Pons (tissue), 1 donor: ENCODE measurements at regions not wholly inside any gene's neighbourhood (a gene's known extent, or its start where the extent isn't known, plus 50 kb on each side); places are given as distances from the start of the nearest gene placed in this dataset.
"Not testable (repeated sequence)": the region's sequence is repeated elsewhere in the genome, so short reads cannot be mapped to it uniquely, and the experiment has no call there.

Experiments used
- DNase-seq: peaks from one replicate; pipeline ENCODE4 v3.0.0-alpha.2; 2016; ENCODE audit warnings: low spot score

DNA sequence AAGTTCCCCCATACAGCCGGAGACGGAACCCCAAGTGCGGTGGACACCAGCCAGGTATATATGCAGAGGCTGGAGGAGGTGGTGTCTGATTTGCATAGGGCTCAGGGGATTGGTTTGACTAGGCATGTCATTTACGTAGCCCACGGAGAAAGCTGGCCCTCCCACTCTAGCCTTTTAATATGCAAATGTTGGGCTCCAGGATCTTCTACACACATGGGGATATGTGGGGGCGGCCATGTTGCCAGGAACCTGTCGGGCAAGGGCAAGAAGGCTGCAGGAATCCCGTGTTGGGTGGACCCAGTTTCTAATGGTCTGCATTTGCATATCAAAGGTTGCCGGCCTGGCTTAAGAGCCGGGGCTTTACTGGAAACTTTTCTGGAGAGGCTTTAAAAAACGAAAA lies 57.4 kb downstream of the FTHL17 start:
- DNase-seq: not testable (repeated sequence)

DNA sequence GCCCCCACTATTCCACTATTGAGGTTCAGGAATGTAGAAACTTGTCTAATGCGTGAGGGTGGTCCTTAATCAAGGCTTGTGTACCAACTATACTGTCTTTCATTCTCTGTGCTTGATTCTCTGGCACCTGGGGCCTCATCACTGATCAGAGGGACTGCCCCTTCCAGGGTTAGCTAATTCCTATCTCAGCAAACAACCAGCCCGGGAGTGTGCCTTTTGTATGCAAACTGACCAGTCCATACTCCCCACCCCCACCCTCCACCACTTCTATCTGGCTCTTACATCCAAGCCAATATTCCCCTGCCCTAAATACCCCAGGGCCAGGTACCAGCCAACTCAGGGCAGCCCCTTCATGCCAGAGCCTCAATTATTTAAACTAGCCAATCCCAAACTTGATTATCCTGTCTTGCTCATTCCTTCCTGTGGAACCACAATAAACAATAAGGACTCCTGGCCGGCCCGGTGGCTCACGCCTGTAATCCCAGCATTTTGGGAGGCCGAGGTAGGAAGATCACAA lies 59.3 kb downstream of the FTHL17 start:
- DNase-seq: no peak

DNA sequence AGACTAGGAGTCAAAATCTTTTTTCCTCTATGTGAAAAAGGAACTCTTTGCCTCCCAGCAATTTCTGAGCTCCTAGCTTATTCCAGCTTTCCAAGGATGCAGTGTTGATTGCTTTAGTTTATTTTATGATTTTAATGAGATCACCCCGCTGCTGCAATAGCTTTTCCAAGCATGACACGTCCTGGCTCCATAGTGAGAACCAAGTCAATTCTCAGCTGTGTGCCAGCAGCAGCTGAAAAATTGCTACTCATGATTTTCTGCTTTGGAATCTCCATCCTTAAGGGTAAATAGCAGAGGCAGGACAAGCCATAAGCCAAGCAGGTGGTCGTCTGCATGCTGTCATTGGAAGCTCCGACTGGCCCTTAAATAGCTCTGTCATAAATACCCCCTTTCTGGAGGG lies 64.5 kb downstream of the FTHL17 start:
- no peak for DNase-seq

DNA sequence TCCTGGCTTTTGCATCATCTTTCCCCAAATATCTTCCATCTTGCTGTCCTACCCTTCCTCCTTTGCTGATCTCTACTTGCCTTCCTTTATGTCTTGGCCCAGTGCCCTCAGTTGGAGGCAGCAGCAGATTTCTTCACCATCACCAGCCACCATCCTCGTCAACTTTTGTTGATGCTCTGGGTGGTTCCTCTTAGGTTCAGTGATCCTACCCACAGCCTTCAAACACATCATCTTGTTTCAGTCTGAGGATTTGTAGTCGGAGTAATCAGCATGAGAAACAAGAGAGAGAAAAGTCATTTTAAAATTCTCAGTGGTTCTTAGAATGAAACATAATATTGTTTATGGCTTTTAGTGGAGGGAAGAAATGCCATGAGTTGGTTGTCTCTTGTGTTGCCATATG lies 65.8 kb downstream of the FTHL17 start:
- no peak for DNase-seq

DNA sequence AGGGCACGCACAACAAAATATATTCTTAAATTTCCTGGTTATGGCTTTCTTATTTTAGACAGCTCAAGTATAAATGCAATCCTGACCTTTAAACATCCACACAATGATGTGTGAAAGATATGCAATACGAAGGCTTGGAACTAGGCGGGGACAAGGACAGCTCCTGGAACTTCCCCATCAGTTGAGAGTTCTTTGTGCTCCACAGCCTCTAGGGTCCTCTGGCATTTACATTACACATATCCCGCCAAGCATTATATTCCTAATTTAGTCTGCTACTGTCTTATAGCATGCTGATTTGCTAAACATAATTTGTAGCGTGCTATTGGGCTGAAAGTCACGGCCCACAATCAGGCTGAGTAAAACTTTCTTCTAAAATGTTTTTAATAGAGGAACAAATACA lies 74.4 kb downstream of the FTHL17 start:
- no peak for DNase-seq

DNA sequence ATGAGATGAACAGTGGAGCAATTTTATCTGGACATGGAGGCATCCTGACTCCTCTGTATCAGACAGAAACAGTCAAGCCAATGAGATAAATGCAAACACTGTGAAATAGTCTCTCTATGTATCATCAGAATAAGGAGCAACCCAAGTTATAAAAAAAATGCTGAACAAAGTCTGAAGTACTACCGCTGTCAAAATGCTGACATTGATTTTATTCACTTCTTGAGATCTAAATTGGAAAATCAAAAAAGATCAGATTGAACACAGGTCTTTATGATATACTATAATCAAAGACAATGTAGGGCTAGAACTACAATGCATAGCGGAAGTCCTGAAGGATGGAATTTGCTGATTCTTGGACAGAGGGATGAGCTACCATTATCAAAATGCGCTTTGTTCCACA lies 76.1 kb downstream of the FTHL17 start:
- DNase-seq: no peak

DNA sequence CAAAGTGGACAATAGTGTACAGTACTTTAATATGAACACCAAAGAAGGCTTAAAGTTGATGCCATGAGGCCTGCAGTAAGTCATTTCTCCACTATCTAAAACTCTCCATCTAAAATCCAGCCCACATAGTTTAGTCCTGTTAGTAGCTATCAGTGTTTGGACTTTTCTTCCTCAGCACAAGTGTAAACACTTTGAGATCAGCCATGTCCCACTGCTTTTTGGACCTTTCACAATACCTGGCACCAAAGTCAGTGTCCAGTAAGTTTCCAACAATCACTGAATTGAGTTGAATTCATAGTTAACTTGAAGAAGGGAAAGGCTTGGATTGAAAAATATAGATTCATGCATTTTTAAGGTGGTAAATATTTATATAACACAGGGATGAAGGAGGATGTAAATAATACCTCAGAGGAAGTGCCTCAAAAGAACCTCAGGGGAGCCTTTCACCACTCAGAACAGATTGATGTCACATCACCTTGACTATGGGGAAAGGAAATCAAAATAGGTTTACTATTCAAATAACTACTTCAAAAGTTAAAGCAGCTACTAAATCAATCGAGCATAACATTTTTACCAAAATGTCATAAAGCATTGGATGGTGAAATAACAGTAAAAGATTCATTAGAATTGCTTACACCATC lies 76.7 kb downstream of the FTHL17 start:
- DNase-seq: no peak

DNA sequence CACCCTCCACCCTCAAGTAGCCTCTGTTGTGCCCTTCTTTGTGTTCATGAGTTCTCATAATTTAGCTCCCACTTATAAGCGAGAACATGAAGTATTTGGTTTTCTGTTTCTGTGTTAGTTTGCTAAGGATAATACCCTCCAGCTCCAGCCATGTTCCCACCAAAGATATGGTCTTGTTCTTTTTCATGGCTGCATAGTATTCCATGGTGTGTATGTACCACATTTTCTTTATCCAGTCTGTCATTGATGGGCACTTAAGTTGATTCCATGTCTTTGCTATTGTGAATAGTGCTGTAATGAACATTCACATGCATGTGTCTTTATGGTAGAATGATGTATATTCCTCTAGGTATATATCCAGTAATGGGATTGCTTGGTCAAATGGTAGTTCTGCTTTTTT lies 77.8 kb downstream of the FTHL17 start:
- not testable (repeated sequence) for DNase-seq

DNA sequence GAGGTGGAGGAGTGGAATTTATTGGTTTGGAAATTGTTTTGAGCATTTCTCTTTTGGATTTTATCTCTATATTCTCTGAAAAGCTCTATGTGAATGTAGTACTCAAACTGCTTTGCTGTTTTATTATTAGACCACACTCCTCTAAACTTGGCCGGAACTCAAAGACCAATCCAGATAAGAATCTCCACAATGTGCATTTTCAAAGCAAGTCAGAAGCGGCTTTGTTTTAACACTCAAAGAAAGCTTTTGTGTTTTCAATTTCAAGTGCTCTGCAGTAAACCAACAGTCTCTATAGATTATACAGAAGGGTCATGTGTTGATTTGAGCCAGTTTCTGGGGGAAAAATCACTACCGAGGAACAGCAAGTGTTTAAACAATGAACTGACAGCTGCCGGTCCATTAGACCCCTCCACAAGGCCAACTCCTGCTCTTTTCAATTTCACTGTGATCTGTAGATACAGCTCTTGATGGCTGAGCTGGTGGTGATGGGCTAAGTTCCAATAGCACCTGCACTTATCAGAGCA lies 79.4 kb downstream of the FTHL17 start:
- DNase-seq: peak; percentile 66

DNA sequence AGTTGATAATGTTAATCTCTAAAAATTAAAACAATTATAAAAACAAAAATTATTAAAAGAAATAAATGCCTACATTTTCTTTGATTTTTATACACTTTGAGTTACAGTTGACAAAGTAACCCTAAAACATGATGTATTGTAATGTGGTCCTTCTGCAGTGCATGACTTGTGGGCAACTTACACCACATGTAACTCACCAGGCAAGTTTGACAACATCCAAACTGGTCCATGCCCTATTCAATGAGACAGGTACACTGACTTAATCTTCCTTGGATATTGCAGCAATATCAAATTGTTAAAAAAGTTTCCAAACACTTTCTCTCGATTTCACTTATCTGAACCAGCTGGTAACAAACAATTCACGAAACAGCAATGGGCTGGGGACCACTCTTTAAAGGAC lies 81.5 kb downstream of the FTHL17 start:
- no peak for DNase-seq

DNA sequence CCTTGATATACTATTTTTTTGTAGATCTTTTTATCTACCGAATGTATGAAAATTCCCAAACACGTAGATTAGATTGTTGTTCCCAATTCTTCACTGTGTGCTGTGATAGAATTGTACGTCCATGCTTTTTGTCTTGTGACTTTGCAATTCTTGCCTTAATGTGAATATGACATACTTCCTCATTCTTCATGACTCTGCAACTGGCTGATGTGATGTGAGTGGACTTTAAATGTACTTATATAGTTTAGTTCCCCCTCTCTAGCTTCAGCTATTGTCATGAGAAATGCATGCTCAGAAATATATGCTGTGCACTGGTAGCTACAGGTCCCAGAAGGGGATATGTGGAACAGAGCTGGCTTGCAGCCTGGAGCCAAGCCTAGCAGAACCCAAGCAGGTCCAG lies 89.4 kb downstream of the FTHL17 start:
- no peak for DNase-seq

DNA sequence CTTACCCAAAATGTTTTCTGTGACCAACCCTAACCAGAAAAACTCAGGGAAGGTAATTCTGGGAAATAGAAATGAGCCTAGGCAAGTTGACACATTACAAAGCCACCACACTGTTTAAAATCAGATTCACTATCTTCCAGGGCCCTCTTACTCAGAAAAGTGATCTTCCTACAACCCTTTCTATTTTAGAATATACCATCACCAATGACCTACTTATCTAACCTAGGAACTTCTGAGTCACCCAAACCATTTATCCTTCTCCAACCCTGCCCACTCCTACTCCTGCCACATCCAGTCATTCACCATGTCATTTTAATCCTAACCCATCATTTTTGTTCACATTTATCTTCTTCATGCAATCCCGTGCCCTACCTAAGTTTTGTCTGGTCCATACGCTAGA lies 89.9 kb downstream of the FTHL17 start:
- DNase-seq: no peak

DNA sequence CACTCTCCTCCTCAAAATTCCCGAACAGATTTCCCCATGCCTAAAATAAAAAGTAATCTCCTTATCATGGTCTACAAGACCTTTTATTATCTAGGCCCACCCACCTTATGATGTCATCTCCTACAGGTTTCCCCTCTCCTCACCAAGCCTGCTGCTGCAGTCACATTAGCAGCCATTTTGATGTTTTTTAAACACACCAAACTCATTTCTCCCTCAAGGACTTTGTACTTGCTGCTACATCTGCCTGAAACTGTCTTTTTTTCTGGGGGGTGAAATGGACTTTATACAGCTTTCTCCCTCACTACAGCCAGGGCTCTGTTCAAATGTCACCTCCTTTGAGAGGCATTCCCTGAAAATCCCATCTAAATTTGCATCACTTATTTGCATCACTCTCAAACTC lies 90.2 kb upstream of the TAB3 start:
- no peak for DNase-seq

DNA sequence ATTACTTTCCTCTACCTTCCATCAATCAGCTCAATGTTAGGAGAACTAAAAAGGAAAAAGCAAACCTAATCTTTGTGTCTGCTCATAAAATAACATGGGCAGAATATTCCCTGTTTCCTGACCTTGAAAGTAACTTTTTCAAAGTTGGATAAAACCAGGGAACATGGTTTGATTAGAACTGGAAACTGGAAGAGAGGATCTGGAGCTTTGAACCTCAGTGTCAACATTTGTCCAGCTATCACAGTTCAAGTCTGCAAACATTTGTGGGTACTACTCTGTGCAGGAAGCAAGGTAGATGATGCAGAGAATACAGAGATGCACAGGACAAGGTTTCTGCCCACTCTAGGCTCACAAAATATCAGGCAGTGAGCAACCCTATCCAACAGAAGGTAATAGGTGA lies 86.4 kb upstream of the TAB3 start:
- DNase-seq: no peak

DNA sequence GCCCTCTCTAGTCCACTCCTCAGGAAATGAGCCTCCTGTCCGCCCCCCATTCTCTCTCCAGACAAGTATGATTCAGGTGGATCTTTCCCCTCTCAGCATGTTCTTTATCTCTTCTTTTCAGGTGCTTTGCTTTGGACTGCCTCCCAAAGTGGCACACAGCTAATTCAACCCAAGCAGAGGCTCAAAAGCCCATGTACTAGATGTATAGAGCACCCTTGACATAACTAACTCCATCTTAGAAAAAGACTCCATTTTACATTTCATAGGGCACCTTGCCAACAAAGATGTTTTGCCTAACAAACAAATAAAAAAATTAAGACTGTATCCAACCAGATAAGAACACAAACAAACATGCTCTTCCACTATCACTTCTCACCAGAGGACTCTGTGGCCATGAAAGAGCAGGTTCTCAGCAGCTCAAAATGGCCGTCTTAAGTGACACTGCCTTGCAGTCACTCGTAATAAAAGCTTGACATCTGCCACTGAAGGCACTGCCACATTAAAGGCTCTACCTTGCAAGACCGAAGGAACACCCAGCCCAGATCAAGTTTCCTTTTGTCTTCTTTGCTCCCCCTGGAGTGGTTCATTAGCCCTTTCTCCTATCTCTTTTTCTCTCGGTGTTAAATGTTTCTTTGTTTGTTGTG lies 84.9 kb upstream of the TAB3 start:
- DNase-seq: no peak

DNA sequence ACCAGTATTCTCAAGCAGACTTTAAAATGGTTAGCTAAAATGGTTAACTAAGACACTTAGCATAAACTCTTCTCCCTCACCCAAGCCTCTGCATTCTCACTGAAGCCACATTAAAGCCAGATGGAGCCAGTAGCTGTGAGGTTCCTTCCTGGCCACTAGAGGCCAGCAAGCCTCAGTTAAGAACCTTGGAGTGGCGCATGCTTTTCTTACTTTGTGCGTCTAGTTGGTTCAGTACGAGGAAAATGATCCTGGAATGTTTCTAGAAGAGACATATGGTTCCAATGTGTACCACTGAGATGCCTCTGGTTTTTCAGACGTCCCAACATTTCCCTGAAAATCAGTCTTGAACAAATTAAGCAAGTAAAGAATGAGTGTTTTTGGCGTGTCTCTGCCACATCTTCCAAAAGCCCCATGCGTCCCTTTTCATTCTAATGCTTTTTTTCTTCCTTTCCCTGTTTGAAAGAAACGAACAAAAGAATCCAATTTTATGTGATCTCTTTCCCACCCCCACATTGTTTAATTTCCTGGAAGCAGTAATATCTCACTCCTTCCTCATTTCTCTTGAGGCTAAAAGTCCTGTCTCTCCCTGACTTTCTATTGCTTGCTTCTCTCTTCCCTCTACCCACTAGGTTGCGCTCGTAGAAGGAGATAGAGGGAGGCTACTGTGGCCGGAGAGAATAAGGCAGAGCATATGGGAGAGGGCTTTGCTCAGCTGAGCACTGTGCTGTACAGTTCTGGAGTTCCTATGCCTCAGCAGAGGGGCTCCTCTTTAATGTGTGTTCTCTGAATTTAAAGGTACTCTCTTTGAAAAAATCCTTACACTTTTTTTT lies 82.9 kb upstream of the TAB3 start:
- DNase-seq: peak; percentile 16

DNA sequence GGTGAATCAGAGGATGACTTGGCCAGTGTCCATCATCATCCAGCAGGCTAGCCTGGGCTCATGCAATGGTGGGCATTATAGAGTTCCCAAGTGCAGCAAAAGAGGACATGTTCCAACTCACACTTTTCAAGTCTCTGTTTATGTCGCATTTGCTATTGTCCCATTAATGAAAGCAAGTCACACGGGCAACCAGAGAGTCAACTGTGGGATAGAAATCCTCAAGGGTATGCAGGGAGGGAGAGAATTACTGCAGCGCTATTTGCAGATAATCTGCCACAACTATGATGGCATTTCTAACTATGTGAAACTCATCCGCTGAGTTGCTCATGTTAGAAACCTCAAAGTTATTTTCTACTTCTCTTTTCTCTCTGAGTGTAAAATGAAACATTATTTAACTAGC lies 78.5 kb upstream of the TAB3 start:
- DNase-seq: no peak

DNA sequence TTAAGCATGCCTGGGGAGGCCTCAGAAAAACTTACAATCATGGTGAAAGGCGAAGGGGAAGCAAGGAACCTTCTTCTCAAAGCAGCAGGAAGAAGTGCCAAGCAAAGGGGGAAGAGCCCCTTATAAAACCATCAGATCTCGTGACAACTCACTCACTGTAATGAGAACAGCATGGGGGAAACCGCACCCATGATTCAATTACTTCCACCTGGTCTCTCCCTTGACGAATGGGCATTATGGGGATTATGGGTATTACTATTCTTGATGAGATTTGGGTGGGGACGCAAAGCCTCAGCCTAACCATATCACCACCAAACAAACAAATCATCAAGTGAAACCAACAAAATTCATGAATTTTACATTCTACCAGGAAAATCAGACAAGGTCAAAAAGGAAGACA lies 76.7 kb upstream of the TAB3 start:
- DNase-seq: no peak

DNA sequence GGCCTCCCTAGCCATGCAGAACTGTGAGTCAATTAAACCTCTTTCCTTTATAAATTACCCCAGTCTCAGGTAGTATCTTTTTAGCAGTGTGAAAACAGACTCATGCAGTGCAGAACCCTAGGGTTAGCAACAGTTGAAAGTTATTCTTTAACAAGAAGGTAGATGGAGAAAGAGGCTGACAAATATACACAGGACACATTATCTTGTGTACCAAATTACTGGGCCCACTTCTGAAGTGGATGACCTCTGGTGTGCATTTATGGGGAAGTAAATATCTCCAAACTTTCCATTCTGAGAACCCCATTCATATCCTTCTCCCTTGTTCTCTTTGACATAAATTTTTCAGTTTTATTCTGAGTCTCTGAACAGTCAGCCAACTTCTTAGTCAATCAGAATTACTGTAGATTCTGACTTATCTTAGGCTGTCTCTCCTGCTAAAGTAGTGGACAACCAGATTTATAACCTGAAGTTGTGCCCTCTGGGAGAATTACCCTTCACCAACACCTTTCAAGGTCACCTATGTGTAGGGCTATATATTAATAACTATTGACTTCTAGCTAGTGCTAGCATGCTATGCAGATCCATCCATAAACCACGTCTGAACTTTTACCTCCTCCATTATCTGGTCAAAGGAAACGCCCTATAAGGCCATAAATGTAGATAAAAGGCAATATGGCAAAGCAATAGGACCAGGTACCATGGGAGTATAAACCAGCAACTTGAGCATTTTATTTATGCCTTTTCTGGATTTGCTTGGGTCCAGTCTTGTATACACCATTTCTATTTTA lies 72.5 kb upstream of the TAB3 start:
- no peak for DNase-seq

DNA sequence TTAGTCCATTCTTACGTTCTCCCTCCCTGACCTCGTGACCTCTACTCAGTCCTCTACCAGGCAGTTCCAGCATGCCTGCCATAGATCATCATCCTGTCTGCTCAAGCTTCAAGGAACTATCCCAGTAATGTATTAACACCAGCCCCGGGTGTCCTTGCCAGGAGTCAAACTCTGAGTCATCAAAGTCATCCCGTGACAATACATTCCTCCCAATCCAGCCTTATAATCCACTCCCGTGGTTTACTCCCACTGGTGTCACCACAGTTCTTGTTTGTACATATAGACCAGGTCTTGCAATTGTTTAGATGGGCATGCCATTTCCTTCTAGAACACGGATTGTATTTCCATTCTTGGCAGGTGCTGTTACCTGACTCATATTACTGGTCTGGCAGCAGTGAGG lies 68.7 kb upstream of the TAB3 start:
- no peak for DNase-seq

DNA sequence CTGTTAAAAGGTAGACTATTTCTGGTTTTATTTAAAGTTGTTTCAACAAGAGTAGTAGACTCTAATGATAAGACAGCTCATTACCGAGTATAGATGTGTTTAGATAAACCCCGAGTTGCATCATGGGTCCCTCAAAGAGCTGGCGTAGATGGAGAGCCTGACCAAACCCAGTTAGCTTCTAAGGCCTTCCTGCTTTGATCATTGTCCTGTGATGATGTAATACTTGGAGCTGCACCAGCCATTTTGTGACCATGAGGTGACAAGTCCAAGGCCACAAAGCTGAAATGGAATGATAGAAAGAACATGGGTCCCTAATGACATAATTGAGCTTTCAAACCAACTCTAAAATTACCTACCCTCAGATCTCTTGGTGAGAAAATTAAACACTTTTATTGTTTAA lies 66.6 kb upstream of the TAB3 start:
- no peak for DNase-seq

DNA sequence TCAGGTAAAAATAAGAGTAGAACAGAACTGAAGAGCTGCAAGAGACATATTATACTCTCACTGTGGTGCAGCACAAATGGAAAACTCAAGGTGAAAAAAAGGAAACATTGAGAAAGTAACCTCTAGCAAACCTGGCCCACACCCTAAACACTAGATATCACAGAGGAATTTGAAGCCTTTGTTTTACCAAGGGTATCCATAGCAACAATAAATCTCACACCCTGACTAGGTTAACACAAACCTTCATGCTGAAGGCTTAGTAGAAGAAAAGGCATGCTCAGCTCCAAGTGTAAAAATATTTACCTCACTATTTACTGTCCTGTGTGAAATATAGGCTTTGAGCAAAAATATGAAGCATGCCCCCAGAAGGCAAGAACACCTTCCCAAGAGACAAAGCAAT lies 61.9 kb upstream of the TAB3 start:
- no peak for DNase-seq
